HCT116 (cell line): ENCODE measurements at regions not wholly inside any gene's neighbourhood (a gene's known extent, or its start where the extent isn't known, plus 50 kb on each side); places are given as distances from the start of the nearest gene placed in this dataset.

Experiments used
- EZH2 ChIP-seq: fragments of 200-600 bp; sonication (generic); IDR thresholded peaks from 2 replicates; pipeline ENCODE4 v1.6.1; 2017; ENCODE audit warnings: antibody characterized with exemption, mixed run types
- EZH2phosphoT487 ChIP-seq: fragments of 200-600 bp; IDR thresholded peaks from 2 replicates; pipeline ENCODE4 v1.6.1; 2018; ENCODE audit warnings: antibody characterized with exemption, borderline replicate concordance
- POLR2A ChIP-seq: IDR thresholded peaks from 2 replicates; pipeline ENCODE4 v1.7.0; 2011; ENCODE audit warnings: borderline replicate concordance; ENCODE audit not compliant: insufficient read depth, insufficient read length; ENCODE audit errors: extremely low read depth
- POLR2AphosphoS5 ChIP-seq: IDR thresholded peaks from 2 replicates; pipeline ENCODE4 v1.6.1; 2011; ENCODE audit warnings: mild to moderate bottlenecking, low read depth, low read length, moderate library complexity
- RAD21 ChIP-seq: IDR thresholded peaks from 2 replicates; pipeline ENCODE4 v1.6.1; 2012; ENCODE audit warnings: low read depth, mild to moderate bottlenecking
- SIN3A ChIP-seq: IDR thresholded peaks from 2 replicates; pipeline ENCODE4 v1.6.1; 2012; ENCODE audit warnings: low read depth
- SP1 ChIP-seq: IDR thresholded peaks from 2 replicates; pipeline ENCODE4 v1.6.1; 2012; ENCODE audit warnings: low read depth
- TCF7L2 ChIP-seq: IDR thresholded peaks from 2 replicates; pipeline ENCODE4 v1.7.0; 2011; ENCODE audit warnings: borderline replicate concordance, inconsistent platforms; ENCODE audit not compliant: insufficient read depth, insufficient read length; ENCODE audit errors: extremely low read depth
- YY1 ChIP-seq: IDR thresholded peaks from 2 replicates; pipeline ENCODE4 v1.6.1; 2011; ENCODE audit warnings: low read length, low read depth, moderate library complexity, mild to moderate bottlenecking; ENCODE audit not compliant: insufficient replicate concordance; ENCODE audit errors: extremely low read depth
- ZNF274 ChIP-seq: fragments of 200-500 bp; sonication (Bioruptor generic); IDR thresholded peaks from 2 replicates; pipeline ENCODE4 v1.6.1; 2014; ENCODE audit warnings: mild to moderate bottlenecking, low read depth, low read length, inconsistent platforms
- TF ChIP-seq, protein P1 (sequence below), 3 experiments: fragments of 200-600 bp in 1 of 3; sonication (generic) in 1 of 3; IDR thresholded peaks in 2 of 3; conservative IDR thresholded peaks in 1 of 3; 2 replicates each; pipeline ENCODE4 v1.5.1; 2012 to 2017; ENCODE audit warnings: low read depth in 2 of 3, low read length in 2 of 3, antibody characterized with exemption in 1 of 3, borderline replicate concordance in 1 of 3, control low read depth in 1 of 3, mild to moderate bottlenecking in 1 of 3, mixed read lengths in 1 of 3, mixed run types in 1 of 3, moderate library complexity in 1 of 3; ENCODE audit not compliant: insufficient read depth in 1 of 3
- TF ChIP-seq, protein P2 (sequence below): IDR thresholded peaks from 2 replicates; pipeline ENCODE4 v1.6.1; 2011; ENCODE audit warnings: mild to moderate bottlenecking, low read length, moderate library complexity; ENCODE audit not compliant: insufficient replicate concordance; ENCODE audit errors: extremely low read depth

DNA sequence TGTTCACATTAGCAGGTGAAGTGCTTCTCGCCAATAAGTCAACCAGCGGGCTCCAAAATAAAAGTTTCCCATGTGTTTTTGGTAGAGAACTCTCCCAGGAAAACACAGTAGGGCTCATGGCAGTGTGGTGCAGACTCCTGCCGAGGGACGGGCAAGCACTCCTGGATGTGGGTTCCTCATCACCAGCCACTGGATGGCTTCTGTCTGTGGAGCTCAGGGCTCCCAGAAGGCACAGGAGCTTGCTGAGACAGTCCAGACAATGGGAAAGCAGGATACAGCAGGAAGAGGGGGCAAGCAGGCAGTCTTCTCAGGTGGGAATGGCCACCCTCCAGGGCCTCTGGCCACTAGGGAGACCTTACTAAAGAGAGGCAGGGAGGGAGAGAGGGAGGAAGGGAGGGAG is 142.4 kb downstream of the HSD17B3 start:
- no peak for TF ChIP-seq SP1
- TF ChIP-seq POLR2AphosphoS5 = no peak
- TF ChIP-seq POLR2A = no peak
- TF ChIP-seq, protein P1, sequence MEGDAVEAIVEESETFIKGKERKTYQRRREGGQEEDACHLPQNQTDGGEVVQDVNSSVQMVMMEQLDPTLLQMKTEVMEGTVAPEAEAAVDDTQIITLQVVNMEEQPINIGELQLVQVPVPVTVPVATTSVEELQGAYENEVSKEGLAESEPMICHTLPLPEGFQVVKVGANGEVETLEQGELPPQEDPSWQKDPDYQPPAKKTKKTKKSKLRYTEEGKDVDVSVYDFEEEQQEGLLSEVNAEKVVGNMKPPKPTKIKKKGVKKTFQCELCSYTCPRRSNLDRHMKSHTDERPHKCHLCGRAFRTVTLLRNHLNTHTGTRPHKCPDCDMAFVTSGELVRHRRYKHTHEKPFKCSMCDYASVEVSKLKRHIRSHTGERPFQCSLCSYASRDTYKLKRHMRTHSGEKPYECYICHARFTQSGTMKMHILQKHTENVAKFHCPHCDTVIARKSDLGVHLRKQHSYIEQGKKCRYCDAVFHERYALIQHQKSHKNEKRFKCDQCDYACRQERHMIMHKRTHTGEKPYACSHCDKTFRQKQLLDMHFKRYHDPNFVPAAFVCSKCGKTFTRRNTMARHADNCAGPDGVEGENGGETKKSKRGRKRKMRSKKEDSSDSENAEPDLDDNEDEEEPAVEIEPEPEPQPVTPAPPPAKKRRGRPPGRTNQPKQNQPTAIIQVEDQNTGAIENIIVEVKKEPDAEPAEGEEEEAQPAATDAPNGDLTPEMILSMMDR (IDR thresholded peaks at IDR 0.05 in 2 of 3, conservative IDR thresholded peaks at IDR 0.05 in 1 of 3; ENCODE audit: borderline replicate concordance in 1 of 3, insufficient read depth in 1 of 3, low read depth in 2 of 3, low read length in 2 of 3) = no peak
- no peak for TF ChIP-seq RAD21
- TF ChIP-seq SIN3A = no peak
- TF ChIP-seq EZH2 = no peak
- TF ChIP-seq ZNF274 = no peak
- no peak for TF ChIP-seq TCF7L2
- TF ChIP-seq, protein P2, sequence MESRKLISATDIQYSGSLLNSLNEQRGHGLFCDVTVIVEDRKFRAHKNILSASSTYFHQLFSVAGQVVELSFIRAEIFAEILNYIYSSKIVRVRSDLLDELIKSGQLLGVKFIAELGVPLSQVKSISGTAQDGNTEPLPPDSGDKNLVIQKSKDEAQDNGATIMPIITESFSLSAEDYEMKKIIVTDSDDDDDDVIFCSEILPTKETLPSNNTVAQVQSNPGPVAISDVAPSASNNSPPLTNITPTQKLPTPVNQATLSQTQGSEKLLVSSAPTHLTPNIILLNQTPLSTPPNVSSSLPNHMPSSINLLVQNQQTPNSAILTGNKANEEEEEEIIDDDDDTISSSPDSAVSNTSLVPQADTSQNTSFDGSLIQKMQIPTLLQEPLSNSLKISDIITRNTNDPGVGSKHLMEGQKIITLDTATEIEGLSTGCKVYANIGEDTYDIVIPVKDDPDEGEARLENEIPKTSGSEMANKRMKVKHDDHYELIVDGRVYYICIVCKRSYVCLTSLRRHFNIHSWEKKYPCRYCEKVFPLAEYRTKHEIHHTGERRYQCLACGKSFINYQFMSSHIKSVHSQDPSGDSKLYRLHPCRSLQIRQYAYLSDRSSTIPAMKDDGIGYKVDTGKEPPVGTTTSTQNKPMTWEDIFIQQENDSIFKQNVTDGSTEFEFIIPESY = no peak
- no peak for TF ChIP-seq YY1
- TF ChIP-seq EZH2phosphoT487 = no peak
